Activated CD8-positive, alpha-beta memory T cell treated with anti-CD3 and anti-CD28 coated beads for 48 hours (primary cell): ENCODE measurements at regions not wholly inside any gene's neighbourhood (a gene's known extent, or its start where the extent isn't known, plus 50 kb on each side); places are given as distances from the start of the nearest gene placed in this dataset.
"Not testable (repeated sequence)": the region's sequence is repeated elsewhere in the genome, so short reads cannot be mapped to it uniquely, and the experiment has no call there.

Source experiments
- DNase-seq, 3 experiments: peaks; one replicate each; pipeline ENCODE4 v3.0.0-alpha.2; 2020; ENCODE audit warnings: low read depth in 2 of 3, low spot score in 2 of 3

DNA sequence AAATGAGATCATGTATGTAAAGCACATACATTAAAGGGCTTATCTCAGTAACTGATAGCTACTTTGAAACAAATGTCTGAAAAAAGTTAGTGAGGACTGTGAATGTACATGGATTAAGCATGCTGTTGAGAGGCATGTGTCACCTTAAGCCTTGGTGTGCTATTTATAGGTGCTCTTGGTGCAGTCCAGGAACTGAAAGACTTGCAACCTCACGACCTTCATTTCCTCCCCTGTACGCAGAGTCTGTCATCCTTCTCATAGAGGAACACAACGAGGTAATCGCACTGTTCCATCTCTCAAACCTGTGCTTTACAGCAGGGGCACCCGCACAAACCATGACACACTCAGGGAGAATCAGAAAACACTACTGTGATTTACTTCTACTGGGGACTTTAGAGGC lies 65.6 kb downstream of the UFM1 start:
- DNase-seq: peak in 1 of 3 experiments; percentile 0

DNA sequence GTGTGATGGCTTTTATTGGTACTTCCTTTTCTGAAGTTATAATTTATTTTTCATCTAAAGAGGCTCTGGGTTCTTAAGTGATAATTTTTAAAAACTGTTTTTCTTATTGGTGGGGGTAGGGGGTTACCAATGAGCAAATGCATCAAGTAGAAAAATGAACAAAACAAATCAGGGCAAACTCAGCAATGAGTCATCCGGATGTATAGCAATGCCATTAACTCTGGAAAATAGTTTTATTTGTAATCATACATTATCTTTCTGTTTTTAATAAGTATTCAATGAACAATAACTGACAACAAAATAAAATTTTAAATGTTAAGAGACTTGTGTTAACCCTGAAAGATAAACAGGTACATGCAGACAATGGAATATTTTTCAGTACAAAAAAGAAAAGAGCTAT lies 67.6 kb downstream of the UFM1 start:
- DNase-seq: no peak

DNA sequence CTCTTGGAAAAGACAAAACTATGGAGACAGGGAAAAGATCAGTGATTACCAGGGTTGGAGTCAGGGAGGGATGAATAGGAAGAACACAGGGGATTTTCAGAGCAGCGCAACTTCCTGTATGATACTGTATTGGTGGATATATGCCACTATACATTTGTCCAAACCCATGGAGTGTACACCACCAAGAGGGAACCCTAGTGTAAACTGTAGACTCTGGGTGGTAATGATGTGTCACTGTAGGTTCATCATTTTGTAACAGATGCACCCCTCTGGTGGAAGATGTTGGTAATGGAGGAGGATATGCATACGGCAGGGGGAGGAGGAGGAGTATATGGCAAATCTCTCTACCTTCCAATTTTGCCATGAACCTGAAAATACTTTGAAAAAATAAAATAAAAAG lies 68.1 kb downstream of the UFM1 start:
- DNase-seq: no peak

DNA sequence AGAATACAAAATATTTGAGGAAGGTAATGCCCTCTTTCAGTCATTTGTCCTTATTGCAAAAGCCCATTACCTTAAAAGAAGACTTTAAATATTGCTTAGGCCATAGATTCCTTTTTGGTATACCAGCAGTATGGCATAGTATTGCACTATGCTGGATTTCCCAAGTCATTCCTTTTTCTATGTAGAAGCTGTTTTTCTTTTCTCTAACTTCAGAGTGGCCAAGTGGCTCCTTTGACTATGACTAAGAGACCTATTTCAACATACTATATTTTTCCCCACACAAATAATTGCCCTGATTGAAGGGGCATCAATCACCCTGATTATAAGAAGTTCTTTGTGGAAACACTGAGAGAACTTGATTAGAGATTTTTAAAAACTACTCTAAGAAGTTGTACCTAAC lies 68.6 kb downstream of the UFM1 start:
- DNase-seq: no peak

DNA sequence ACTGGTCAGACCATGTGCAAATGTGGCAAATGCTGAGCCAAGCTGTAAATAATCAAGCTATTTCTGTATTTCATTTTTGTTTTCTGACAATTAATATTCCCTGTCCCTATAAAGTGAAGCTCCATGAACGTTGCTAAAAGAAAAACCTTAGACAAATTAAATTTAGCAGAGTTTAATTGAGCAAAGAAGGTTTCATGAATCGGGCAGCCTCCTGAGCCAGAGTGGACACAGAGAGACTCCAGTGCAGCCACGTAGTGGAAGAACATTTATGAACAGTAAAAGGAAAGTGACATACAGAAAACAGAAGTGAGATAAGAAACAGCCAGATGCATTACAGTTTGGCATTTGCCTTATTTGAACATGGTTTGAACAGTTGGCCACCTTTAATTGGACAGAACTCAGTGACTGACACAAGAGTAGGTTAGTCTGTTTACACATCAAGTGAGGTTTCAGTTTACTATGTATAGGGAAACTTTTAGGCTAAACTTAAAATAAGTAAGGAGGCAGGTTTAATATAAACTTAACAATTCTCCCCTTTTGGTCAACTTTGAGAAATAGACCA lies 69.7 kb downstream of the UFM1 start:
- DNase-seq: no peak

- DNase-seq: no peak
Measured at GRCh38 chr13:38421590-38422560, 72.2 kb downstream of the UFM1 start.

DNA sequence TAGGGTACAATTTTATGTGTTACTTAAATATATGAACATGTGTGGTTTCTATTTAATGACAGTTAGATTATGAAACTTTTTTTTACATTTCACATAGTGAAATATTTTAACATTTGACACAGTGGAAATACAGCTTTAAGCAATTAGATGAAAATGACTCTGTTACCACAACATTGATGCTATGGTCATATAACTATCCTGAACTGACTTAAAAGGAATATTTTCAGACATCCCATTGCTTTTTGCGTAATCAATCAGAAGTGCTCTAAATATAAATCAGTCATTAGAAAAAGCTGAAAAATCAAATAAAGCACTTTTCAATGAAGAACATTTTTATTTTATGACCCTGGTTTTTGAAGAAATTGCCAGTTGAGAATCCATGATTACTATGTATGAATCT lies 80.3 kb downstream of the UFM1 start:
- DNase-seq: no peak

DNA sequence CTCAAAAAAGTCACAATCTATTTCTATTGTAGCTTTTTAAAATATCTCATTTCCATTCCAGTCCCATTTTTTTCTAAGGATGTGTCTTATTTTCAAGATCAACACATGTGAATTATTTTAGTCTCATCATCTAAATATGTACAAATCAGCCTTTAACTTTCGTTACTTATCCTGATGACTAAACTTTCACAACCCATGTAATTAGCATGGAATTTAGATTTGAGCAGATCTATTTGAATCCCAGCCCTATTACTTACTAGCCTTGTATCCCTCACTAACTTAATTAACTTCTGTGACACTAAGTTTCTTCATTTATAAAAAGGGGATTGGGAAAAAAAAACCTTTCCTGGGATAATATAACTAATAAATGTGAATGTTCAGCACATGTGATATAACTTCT lies 81.1 kb downstream of the UFM1 start:
- DNase-seq: no peak

DNA sequence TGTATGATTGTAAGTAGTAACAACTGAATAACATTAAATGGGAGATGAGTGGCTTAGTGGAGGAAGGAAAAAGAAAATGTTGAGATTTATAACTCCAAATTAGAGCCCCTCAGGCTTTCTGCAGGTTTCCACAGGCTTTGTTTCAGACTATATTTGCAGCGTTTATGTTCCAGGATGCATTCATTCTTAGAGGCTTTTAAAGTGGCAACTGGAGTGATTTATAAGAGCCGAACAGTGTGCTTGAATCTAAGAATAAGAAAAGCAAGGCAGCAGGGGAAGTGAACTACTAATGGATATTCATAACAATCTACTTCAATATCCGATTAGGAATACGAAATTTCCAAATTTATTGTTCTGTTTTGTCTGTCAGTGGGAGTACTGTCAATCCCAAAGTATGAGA lies 91.0 kb downstream of the UFM1 start:
- DNase-seq: no peak

- DNase-seq: no peak
Measured at GRCh38 chr13:38444904-38445303, 95.3 kb downstream of the UFM1 start.

GRCh38 chr13:38452656-38453055 lies 103.0 kb downstream of the UFM1 start:
- no peak for DNase-seq

GRCh38 chr13:38462605-38463004 lies 113.0 kb downstream of the UFM1 start:
- no peak for DNase-seq

- no peak for DNase-seq
Measured at GRCh38 chr13:38463048-38463447, 113.4 kb downstream of the UFM1 start.

GRCh38 chr13:38472411-38472810 lies 122.8 kb downstream of the UFM1 start:
- not testable (repeated sequence) for DNase-seq

GRCh38 chr13:38473305-38473704 lies 123.7 kb downstream of the UFM1 start:
- DNase-seq: no peak

DNA sequence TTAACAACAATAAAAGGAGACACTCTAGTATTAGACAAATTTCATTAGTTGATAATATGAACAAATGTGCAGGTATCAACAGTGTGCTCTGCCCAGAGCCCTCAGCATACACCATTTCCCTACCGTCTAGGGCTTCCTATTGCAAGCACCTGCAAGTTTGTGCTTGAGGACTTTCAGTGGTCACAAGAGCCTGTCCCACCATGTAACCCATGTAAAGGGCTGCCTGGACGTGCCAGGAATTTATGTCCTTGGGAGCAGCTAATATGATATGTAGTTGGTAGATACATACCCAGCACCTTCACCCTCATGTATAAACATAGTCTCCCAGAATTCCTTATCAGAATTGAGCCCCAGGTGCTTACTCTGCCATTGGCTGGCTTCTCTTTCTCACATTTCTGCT lies 128.0 kb downstream of the UFM1 start:
- no peak for DNase-seq

DNA sequence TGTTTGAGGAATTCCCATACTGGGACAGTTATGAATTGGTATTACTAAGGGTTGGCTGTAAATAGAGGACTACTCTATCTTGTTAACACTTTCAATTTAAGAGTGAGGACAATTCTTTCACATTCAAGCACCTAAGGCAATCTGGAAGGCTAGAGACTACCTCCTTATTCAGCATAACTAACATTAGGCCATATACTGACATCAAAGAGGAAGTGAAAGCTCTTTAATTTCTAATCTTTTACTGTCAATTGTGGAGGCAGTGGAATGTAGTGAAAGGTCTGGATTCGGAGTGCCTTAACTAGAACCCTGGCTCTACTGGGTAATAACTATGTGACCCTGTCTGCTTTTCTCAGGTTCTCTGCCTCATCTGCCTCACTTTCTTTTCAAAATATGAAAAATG lies 134.0 kb downstream of the UFM1 start:
- DNase-seq: no peak

- no peak for DNase-seq
Measured at GRCh38 chr13:38490657-38491056, 141.0 kb downstream of the UFM1 start.

DNA sequence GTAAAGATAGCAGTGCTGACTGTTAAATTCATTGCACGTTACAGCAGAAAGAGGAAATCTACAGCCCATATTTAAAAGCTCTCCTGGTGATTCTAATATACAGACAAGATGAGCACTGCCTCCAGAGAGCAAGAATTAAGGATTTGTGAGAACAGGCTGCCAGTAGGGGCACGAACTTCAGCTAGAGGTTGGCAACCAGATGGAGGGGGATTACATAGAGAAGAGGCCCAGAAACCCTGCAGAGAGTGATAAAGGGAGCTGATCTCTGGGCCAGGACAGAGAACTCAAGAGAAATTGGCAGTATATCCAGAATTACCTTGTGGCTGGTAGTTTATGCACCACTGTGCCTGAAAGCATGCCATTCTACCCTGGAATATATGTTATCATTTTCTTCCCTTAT lies 144.8 kb downstream of the UFM1 start:
- DNase-seq: no peak

DNA sequence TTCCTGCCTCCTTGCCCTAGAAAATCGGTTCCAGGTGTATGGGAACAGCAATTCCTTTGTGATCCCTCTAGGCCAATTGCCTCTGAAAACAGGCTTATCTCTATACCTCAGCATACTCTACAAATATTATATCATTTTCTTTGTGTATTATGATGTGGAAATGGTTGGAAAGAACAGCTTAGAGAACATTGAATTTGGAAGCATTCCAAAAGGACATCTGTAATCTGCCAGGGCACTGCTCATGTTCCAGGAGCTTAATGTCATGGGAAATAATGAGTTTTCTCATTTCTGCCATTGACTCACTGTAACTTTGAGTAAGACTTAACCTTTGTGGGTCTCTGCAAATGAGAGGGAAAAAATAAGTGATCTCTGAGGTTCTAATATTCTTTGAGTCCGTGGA lies 147.3 kb downstream of the UFM1 start:
- no peak for DNase-seq

GRCh38 chr13:38498271-38498670 lies 148.6 kb downstream of the UFM1 start:
- no peak for DNase-seq

GRCh38 chr13:38514575-38514974 lies 164.9 kb downstream of the UFM1 start:
- no peak for DNase-seq

- DNase-seq: no peak
Measured at GRCh38 chr13:38518328-38518727, 168.5 kb upstream of the FREM2 start.
